A673 (cell line): ENCODE measurements at regions not wholly inside any gene's neighbourhood (a gene's known extent, or its start where the extent isn't known, plus 50 kb on each side); places are given as distances from the start of the nearest gene placed in this dataset.

Source experiments
- CTCF ChIP-seq: fragments of 300-800, 200-600 bp; sonication (generic); conservative IDR thresholded peaks from 2 replicates; pipeline ENCODE4 v1.5.1; 2017; ENCODE audit warnings: low read depth, mild to moderate bottlenecking, antibody characterized with exemption, low read length, moderate library complexity, mixed read lengths
- EZH2 ChIP-seq: fragments of 200-600 bp; sonication (generic); IDR thresholded peaks from 2 replicates; pipeline ENCODE4 v1.6.1; 2017; ENCODE audit warnings: borderline replicate concordance, low read depth, mild to moderate bottlenecking, mixed read lengths, antibody characterized with exemption, low read length; ENCODE audit not compliant: poor library complexity, severe bottlenecking

- TF ChIP-seq CTCF (no peak), EZH2 (no peak)
Observed at GRCh38 chr2:3041841-3042600, 335.6 kb downstream of the EIPR1 start.
